Right ventricle myocardium superior (tissue), 1 donor: ENCODE measurements at regions not wholly inside any gene's neighbourhood (a gene's known extent, or its start where the extent isn't known, plus 50 kb on each side); places are given as distances from the start of the nearest gene placed in this dataset.

Experiments used
- ATAC-seq: fragments of 200-7000 bp; cut with Tn5 transposase; one replicate; pipeline ENCODE4 v1.9.1; 2020; ENCODE audit warnings: mild to moderate bottlenecking; ENCODE audit not compliant: poor library complexity
- DNase-seq: peaks from one replicate; pipeline ENCODE4 v3.0.0-alpha.2; 2020
- intact Hi-C: fragments of 100-400 bp; cut with DNase I; formaldehyde crosslinking; loops from one replicate; pipeline ENCODE4 v1.11.2; 2022
- donor health status: DM: no; HTN: yes; CAD: no; lungs with severe emphysema.

DNA sequence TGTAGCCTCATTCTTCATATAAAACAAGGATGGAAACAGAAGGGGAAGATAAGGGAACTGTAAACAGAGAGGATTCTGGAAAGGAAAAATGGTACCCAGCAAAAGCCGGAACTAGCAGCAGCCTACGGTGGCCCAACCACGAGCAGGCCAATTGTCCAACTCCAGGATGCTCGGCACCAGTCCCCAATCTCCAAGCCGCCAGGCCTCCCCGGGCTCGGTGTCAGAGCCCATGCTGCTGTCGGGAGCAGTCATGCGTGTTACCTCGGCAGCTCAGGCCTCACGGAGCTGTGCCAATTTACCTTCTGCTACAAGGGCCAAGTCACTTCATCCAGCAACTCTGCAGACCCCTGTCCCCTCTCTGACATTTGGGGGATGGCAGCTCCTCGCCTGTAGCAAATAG is 130.8 kb downstream of the ZBTB18 start:
- DNase-seq = no peak
- no peak for ATAC-seq
- intact Hi-C loops = no loop called here

DNA sequence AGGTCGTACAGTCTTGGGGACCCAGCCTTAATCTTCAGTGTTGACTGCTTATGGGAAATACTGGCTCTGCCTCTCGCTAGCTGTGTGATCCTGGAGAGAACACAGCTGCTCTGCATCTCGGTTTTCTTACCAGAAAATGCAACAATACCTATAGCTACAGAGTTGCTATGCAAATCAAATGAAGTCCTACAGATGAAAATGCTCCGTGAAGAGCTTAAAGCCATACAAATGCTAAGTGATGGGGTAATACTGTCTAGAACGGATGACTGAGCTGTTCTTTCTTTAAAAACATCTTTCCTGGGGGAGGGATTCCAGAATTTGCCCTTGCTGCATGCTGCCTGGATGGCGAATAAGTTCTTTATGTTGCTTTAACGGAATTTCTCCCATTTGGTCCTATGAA is 132.0 kb downstream of the ZBTB18 start:
- intact Hi-C loops = no loop called here
- DNase-seq = no peak
- no peak for ATAC-seq

DNA sequence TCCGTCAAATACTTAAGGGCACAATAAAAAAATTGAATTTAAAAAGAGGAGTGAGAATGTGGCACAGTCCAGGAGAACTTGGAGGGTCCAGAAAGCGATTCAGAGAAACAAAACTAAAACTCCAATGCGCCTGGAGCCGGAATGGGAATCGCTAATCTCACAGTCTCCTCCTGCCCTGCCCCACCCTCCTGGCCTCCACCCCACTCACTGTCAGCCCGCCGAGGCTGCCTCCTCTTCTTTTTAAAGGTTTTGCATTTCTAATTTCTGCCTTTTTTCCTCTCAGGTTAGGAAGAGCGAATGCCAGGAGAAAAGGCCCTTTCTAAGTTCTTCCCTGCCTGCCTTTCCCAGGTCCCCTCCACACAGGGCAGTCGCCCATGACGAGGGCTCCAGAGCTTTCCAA is 135.3 kb downstream of the ZBTB18 start:
- DNase-seq (no peak), ATAC-seq (no peak)
- intact Hi-C loops = no loop called here

DNA sequence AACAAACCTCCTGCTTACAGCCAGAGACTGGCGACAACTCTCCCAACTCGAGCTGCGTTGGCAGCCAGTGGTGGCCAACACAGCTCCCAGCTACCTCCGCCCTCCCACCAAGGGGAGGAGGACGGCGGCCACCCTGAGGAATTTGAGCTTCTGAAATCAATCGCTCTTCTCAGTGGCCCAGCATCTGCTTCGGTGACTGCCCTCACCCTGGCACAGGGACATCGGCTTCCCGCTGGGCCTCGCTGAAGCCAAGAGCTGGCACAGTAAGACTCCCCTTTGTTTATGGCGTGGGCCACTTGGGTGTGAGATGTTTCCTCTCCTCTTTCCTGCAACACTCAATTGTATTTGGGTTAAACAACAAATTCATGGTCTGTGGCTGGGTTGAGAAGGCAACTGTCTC is 136.2 kb downstream of the ZBTB18 start:
- intact Hi-C loops = no loop called here
- ATAC-seq (no peak), DNase-seq (no peak)

DNA sequence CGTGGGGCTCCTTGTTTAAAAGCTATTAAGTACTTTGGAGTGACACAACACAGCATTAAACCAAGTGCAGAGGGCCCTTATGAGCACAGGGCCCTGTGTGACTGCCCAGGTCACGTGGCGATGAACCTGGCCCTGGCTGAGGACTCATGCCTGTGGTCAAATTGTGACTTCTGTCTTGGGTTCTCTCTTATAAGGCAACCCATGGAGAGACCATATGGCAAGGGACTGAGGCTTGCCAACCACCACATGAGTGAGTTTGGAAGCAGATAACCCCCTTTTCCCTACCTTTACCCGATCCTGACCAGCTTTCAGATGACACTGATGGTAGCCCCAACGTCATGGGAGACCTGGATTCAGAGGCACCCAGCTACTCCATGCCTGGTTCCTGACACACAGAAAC is 140.5 kb downstream of the ZBTB18 start:
- no peak for DNase-seq
- intact Hi-C loops = no loop called here
- no peak for ATAC-seq

DNA sequence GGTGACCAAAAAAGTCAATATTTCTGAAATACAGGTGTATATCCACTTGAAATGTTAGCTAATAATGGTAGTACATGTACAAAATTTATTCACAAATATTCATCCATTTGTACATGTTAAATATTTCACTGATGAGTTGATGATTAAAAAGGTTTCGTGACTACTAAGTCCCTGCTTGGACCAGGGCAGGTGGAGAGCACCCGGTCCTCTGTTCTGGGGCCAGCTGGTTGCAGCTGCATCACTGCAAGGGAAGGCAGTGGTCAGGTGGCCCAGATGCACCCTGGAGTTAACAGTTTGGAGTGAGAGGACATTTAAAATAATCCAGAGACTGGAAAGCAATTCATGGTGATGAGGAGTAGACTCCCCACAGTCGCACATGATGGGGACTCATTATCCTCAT is 141.2 kb downstream of the ZBTB18 start:
- ATAC-seq (no peak), DNase-seq (no peak)
- intact Hi-C loops = no loop called here

DNA sequence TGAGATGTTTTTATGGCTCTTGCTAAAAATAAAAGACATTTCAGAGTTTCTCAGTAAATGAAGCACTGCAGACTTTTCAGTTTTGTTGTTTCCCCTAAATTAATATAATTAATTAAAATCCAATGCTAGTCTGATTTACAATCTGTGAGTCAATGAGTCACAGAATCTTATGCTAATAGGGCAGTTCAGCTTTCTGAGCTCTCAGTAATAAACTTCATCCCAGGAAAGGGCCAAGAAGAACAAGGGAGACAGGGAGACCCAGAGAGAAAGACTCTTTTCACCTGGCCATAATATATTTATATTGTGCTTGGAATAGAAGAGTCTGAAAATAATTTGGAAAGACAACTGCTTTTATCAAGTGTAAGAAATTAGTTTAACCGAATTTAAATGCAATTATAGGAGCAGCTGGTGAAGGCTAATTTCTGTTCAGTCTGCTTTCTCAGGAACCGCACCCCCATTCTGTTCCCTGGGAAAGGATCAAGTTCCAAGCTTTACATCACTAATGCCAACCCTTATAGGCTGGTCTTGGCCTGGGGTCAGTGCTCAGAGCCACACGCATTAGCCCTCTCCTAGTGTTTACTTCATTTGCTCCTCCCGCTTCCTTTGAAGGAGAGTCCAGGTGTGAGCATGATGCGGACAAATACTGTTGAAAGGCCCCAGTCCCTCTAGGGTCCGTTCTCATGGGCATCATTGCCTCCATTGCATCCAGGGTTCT is 145.6 kb downstream of the ZBTB18 start:
- ATAC-seq = no peak
- intact Hi-C loops = no loop called here
- no peak for DNase-seq

DNA sequence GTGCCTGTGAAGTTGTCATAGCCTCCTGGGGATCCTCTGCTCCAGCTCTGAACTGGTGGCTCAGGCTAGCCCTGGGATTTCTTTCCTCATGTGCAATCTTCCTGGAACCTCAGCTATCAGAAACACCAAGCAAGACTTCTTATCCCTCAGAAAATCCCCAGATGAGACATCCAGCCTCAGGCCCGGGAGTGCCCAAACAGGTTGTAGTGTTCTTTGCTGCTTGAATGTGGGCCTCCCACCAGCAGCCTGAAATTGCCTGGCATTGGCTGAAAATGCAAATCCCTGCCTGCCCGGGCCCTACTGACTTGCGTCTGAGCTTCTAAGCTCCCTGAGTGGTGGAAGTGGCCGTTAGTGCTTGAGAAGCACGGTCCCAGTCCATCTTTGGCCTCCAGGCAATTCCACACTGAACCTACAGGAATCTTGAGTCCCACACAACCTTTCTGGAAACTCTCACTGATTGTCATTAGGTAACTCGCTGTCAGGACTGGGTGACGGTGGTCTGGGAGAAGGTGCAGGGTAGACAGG is 146.8 kb downstream of the ZBTB18 start:
- intact Hi-C loops = no loop called here
- no peak for ATAC-seq
- DNase-seq = no peak

DNA sequence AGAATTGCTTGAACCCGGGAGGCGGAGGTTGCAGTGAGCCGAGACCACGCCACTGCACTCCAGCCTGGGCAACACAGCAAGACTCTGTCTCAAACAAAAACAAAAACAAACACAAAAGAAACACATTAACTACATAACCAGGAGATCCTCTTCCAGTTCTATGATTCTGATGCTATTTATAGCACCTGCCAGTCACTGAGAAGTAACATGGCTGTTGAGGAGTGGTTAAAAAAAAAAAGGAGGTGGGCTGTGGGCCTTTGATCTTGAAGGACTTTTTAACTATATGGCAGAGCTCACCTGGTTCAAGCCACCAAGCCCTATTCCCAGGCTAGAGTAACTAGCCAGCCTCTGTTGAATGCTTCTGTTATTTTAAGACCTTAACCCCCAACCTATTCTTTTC is 148.8 kb downstream of the ZBTB18 start:
- ATAC-seq (no peak), DNase-seq (no peak)

DNA sequence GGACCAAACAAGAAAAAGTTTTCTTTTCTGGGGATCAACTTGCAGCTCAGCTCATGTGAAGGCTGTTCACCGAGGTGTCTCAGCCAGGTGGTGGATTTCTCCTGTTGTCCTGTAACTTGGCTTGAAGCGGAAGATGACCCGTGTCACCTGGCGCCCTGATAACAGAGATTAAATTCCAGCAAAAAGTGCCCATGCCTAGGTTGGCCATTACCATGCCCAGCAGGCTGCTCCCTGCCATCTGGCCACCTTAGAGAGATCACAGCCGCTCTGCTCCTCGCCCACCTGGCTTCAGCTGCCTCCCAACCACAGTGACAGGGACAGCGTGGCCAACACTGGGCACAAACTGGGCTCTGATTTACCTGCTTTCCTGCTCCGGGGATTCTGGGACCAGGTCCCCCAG is 149.5 kb downstream of the ZBTB18 start:
- no peak for DNase-seq
- ATAC-seq = no peak
- intact Hi-C loops = no loop called here

More for the DNA sequence above, 148.8 kb downstream of the ZBTB18 start:
- intact Hi-C loops = no loop called here

DNA sequence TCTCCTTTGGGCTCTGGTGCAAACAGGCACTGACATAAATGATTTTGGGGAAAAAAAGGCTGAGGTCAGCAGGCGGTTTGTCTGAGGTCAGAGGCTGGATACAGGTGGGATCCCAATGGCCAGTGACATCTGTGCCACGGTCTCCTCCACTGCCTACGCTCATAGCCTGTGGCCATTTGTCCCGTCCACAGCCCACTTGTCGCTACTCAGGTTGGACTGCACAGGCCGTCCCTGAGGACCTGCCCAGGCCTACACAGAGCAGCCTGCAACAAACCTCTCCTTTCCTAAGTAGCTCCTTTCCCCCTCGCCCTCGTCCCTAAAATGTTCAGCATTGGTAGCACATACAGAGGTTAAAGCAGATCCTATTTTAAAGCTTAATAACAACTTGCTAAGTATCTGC is 150.7 kb downstream of the ZBTB18 start:
- intact Hi-C loops = no loop called here
- no peak for DNase-seq
- no peak for ATAC-seq

DNA sequence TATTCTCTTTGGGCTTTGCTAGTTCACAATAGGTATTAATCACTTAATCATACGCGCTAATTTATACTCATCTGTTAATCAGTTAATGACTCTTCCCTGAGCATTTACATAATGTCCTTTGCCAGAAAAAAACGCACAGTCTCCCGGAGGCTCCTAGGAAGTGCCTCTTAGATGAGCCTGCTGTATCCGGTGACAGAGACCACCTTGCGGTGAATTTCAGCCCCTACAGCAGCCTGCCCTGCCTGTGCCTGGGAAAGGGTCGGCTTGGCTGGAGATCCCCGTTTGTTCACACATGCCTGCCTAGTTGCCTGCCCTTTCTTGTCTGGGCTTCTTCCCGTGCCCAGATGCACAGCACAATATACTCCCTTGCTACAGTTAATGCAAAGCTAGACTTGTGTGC is 152.9 kb downstream of the ZBTB18 start:
- ATAC-seq = no peak
- DNase-seq = no peak
- intact Hi-C loops = no loop called here

DNA sequence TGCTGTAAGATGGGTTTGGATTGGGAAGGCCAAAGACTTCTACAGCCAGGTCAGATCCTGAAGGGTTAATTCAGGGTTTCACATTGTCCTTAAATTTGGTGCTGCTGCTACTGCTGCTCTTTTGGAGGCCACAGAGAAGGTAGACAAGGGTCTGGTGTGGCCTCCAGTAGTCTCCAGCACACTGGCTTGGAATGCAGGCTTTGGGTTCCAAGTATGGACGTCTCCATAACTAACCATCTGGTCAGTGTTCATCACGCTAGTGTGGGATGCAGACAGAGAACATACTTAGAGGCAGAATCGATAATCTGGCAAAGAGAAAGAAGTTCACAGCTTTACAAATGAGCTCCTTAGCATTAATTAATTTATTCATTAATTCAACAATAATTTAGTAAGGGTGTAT is 154.1 kb downstream of the ZBTB18 start:
- no peak for DNase-seq
- intact Hi-C loops = no loop called here
- ATAC-seq = no peak

DNA sequence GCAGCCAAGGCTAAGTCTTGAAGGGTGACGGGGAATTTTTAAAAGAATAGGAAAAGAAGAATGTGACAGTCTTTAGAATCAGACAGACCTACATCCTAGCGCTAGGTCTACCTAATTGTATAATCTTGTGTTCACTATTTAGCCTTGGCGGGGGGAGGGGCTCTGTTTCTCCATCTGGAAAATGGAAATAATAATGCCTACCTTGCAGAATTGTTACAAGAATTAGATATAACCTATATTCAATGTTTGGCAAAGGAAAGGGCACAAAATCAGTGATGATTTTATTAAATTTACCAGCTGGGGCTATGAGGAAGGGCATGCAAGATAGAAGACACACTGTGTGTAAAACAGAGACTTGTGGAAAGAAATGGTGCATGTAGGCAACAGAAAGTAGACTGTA is 154.8 kb downstream of the ZBTB18 start:
- DNase-seq (no peak), ATAC-seq (no peak)
- intact Hi-C loops = no loop called here

DNA sequence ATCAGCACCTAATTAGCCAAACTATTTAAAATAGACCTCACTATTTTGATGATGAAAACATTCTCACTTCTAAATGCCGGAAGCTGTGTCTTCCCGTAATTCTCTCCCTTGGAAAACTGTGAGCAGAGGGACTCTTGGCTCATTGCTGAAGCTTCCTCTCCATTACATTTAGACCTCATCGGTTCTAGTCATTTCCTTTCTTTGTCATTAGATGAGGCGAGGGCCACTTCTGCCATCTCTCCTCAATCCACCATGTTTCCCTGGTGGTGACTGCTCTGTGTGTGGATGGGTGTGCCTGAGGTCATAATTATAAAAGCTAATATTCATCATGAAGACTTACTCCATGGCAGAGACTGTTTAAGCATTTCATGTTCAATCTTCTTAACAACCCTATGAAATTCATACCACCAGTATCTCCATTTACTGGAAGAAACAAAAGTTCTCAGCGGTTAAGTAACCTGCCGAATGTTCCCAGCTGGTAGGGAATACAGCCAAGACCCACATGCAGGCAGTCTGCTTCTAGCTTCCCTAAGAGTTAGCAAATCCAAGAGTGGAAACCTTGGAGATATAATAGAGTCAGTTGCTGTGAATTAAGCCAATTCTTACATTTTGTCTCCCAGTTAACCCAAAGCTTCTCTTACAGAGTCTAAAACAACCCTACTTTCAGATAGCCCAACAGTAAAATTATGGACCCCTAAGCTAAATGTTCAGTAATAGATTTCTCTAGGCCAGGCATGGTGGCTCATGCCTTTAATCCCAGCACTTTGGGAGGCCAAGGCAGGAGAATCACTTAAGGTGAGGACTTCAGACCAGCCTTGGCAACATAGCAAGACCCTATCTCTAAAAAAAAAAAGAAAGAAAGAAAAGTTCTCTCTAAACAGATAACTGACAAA is 156.2 kb downstream of the ZBTB18 start:
- ATAC-seq (peak; percentile 65), DNase-seq (no peak)
- intact Hi-C loops = no loop called here

DNA sequence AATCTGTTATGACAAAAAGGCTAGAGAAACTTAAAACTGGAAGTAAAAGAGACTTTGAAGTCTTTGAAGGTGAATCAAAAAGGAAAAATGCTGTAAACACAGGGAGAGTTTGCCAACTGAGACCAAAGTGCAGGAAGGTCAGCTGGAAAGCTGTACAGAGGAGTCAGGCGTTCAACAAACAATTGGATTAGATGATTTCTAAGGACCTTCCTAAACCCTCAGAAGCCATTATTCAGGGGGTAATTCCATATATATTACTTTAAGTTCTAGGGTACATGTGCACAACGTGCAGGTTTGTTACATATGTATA is 156.8 kb downstream of the ZBTB18 start:
- ATAC-seq (no peak), DNase-seq (no peak)
- intact Hi-C loops = no loop called here

DNA sequence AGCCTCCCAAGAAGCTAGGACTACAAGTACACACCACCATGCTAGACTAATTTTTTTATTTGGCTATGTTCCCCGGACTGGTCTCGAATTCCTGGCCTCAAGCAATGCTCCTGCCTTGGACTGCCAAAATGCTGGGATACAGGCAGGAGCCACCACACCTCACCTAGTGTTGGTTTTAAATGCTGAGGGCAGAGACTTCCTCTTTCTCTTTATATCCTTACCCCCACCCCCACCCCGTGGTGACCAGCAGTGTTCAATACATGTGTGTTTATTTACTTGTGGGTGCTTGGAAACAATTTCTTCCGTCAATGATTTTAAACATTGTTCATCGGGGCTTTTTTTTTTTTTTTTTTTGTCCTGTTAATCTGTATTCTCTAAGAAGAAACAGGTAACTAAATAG is 158.9 kb downstream of the ZBTB18 start:
- no peak for ATAC-seq
- intact Hi-C loops = no loop called here

DNA sequence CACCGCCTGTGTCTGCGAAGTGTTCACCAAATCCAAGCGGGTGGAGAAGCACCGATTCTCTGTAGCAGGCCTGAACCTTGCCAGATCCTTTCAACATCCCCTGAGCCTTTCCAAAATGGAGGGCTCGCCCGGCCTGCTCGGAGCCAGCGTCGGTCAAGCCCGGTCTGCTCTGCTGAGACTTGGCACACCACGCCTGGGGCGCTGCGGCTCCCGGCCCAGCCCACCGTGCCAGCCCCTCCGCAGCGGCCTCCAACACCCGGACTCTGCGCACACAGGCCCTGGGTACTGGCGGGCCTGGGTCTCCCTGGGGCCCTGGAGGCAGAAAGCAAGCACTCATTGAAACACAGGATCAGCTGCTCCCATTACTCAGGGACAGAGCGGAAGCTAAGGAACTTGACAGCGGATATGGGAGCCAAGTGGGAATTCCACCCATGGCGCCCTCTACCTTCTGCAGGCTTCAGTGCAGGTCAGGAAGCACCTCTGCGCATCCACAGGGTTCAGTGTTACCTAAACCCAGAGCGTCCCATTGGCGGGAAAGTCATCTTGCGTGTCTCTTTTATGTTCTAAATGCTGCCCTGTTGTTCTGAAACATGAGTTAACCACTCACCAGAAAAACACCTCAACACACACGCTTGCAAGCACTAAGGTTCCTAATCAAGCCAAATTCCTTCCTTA is 159.9 kb downstream of the ZBTB18 start:
- ATAC-seq = no peak
- no peak for DNase-seq
- intact Hi-C loops = no loop called here

More for the DNA sequence above, 158.9 kb downstream of the ZBTB18 start:
- no peak for DNase-seq

DNA sequence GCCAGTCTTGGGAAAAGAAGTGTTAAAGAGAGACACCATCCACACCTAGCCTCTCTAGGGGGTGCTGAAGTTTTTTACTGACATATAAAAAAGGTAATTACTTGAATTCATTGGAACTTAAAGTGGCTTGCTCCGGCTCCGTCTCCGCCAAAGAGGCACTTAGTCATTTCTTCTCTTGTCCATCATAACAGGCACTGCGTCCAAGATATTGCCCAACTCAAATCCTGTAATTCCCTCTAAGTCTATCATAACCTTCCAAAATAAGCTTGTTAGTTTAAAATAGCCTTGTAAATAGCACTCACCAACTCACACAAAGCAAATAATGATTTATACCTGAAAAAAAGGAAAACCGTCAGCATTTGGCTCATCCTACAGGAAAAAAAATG is 160.5 kb downstream of the ZBTB18 start:
- DNase-seq (no peak), ATAC-seq (peak; percentile 78)
- intact Hi-C loops = no loop called here

DNA sequence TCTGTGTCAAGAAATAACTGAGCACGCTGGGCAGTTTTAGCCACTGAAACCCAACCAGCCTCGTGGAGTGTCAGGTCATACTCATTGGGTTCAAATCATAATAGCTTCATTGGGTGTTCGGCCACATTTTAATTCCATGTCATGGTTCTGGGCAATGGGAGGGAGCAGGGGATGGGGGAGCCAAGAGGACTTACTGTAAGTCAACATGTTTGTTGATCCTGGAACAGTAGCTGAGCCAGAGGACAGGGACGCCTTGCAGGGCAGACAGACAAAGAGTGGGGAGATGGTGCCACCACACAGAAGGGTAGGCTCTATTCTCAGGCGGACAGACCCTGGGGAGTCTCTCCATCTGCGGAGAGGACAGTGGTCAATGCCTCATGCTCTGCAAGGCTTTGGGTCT is 161.1 kb downstream of the ZBTB18 start:
- DNase-seq (no peak), ATAC-seq (no peak)
- intact Hi-C loops = no loop called here
